NCI-H748 treated with DMSO at 0.1 percent for 48 hours (cell line): ENCODE measurements at regions not wholly inside any gene's neighbourhood (a gene's known extent, or its start where the extent isn't known, plus 50 kb on each side); places are given as distances from the start of the nearest gene placed in this dataset.
"Not testable (repeated sequence)": the region's sequence is repeated elsewhere in the genome, so short reads cannot be mapped to it uniquely, and the experiment has no call there.

Experiments
- DNase-seq: peaks from one replicate; lab custom pipeline; 2025; lab: John Stamatoyannopoulos, UW

- DNase-seq = not testable (repeated sequence)
Observed at GRCh38 chr4:189697675-189698245, 242.9 kb upstream of the FRG1 start.

DNA sequence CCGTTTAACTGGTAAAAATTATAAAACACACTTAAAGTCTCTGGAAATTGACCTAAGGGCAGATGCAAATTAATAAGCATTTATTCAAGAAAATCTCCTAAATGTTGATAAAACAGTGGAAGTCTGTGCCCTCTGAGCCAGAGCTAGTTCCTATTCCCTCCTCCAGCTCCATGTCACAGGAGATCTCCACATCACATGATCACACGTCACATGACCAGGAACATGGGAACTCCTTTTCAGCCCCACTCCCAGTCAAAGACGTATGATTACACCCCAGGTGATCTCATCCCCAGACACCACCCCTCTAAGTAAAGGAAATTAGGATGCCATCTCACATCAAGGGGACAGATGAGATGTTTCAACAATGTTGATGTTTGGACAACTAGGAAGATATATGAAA is 237.7 kb upstream of the FRG1 start:
- not testable (repeated sequence) for DNase-seq

GRCh38 chr4:189706821-189707220 is 233.9 kb upstream of the FRG1 start:
- DNase-seq = not testable (repeated sequence)

- not testable (repeated sequence) for DNase-seq
Observed at GRCh38 chr4:189707227-189707626, 233.4 kb upstream of the FRG1 start.

DNA sequence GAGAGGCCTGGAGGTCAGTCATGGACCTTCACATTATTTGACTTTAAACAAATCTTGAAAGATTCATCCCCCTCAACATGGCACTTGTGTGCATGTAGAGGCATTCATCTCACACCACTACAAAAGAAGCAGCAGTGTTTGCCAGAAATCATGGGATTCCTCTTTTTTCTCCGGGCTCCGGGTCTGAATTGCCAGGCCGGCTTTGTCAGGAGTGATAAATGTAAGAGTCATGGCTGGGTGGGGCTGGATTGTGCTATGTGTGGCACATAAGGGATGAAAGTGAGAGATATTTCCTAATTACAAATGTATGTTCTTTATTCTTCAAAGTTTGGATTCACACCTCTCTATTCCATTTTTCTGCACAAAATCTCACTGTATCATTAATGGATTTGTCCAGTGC is 228.7 kb upstream of the FRG1 start:
- not testable (repeated sequence) for DNase-seq

- DNase-seq = not testable (repeated sequence)
Observed at GRCh38 chr4:189721016-189721993, 219.4 kb upstream of the FRG1 start.

DNA sequence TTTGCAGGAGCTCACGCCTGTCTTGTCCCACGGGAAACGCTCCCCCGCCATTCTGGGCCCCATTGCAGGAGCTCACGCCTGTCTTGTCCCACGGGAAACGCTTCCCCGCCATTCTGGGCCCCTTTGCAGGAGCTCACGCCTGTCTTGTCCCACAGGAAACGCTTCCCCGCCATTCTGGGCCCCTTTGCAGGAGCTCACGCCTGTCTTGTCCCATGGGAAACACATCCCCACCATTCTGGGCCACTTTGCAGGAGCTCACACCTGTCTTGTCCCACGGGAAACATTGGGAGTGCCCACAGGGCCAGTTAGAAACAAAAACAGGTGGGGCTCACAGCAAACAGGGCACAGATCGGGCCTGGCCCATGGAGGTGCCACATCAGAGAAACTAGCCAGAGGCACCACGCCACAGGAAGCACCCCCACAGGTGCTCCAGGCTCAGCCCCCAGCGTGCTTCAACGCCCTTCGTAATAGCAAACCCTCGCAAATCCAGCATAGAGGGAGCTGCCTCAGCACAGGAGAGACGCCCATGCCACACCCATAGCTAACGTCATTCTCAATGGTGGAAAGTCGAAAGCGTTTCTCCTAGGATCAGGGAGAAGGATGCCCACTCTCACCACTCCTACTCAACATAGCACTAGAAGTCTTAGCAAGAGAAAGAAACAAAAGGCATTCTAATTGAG is 218.2 kb upstream of the FRG1 start:
- not testable (repeated sequence) for DNase-seq

- DNase-seq = not testable (repeated sequence)
Observed at GRCh38 chr4:189727982-189728638, 212.6 kb upstream of the FRG1 start.

GRCh38 chr4:189731989-189732388 is 208.7 kb upstream of the FRG1 start:
- DNase-seq = not testable (repeated sequence)

- not testable (repeated sequence) for DNase-seq
Observed at GRCh38 chr4:189733507-189733906, 207.2 kb upstream of the FRG1 start.

- DNase-seq = not testable (repeated sequence)
Observed at GRCh38 chr4:189734648-189735267, 205.9 kb upstream of the FRG1 start.

DNA sequence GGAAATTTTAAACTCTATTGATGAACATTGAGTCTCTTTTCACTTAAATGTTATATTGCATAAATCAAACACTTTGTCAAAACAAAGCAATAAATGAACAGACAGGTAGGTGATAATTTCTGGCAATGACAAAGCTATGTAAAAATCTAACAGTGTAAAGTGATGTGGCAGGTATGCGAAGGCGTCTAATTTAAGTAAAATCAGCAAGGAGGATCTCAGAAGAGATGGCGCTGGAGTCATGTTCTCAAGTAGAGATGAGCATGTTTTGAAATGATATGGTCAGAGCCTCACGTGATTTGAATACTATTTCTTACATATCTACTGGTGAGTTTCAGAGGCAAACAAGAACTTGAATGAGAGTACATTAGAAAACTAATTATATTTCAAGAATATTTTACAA is 204.0 kb upstream of the FRG1 start:
- not testable (repeated sequence) for DNase-seq

- not testable (repeated sequence) for DNase-seq
Observed at GRCh38 chr4:189740118-189740517, 200.6 kb upstream of the FRG1 start.

GRCh38 chr4:189740873-189741272 is 199.8 kb upstream of the FRG1 start:
- no peak for DNase-seq

GRCh38 chr4:189753092-189753491 is 187.6 kb upstream of the FRG1 start:
- DNase-seq = not testable (repeated sequence)

- no peak for DNase-seq
Observed at GRCh38 chr4:189763583-189763982, 177.1 kb upstream of the FRG1 start.

- DNase-seq = no peak
Observed at GRCh38 chr4:189765301-189765700, 175.4 kb upstream of the FRG1 start.

GRCh38 chr4:189765736-189766135 is 174.9 kb upstream of the FRG1 start:
- no peak for DNase-seq

GRCh38 chr4:189767941-189768340 is 172.7 kb upstream of the FRG1 start:
- no peak for DNase-seq

- no peak for DNase-seq
Observed at GRCh38 chr4:189769131-189769530, 171.5 kb upstream of the FRG1 start.

- DNase-seq = no peak
Observed at GRCh38 chr4:189771696-189772361, 168.8 kb upstream of the FRG1 start.
